ENCODE measurements at regions not wholly inside any gene's neighbourhood (a gene's known extent, or its start where the extent isn't known, plus 50 kb on each side); places are given as distances from the start of the nearest gene placed in this dataset.

DNA sequence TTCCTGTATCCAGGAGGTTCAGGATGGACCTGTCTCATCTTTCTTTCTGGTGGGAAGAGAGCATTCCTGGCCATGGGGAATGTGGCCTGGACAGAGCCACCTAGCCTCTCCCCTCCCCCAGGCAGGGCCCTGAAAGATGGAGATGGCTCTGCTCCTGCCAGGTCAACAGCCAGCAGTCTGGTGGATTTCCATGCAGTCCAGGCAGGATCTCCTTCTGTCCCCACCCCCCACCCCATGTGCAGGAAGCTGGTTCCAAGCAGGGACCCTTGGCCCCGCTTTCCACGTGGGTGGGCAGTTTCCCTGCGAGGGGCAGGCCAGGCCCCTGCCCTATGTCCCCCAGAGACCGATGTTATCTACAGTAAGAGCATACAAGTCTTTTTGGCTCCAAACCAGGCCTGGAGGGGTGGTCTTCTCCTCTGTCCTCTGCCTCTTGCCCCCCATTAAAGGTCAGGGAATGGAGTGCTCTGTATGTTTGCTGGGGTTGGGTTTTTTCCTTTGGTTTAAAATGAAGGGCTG, 240.5 kb downstream of the SEC14L1 start:
- DNase-seq = no peak

DNA sequence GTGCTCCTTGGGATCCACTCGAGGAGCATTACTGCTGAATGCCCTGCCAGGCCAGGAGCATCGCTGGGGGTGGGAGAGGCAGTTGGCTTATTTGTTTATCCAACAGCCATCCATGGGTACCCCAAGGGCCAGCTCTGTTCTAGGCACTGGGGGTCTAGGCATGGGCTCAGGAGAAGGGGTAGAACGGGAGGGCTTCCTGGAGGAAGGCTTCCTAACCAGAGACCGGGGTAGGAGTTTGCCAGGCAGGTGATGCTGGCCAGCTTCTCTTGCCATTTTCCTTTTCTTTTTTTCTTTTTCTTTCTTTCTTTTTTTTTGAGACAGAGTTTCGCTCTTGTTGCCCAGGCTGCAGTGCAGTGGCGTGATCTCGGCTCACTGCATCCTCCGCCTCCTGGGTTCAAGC, 241.0 kb downstream of the SEC14L1 start:
- no peak for DNase-seq

DNA sequence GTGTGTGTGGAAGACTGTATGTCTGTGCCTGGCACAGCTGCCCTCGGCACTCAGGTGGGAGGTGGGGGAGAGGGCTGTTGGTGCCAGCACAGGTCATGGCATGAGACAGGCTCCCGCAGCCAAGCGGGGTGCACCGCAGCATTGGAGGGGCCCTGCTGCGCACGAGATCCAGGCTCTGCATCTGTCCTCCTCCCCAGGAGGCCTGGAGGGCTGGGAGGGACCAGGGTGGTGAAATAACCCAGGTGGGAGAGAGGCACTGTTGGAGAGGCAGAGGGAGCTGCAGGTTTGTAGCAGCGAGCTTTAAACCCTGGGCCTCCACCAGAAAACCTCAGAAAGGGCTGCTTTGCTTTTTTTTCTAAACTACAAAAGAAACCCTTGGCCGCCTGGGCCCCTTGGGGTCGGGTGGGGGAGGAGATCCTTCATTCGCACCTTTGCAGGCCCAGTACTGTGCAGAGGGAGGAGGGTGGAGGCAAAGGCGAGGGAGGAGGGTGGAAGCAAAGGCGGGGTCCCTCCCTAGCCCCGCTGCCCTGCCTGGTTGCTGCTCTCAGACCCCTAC, 241.7 kb downstream of the SEC14L1 start:
- DNase-seq = no peak

DNA sequence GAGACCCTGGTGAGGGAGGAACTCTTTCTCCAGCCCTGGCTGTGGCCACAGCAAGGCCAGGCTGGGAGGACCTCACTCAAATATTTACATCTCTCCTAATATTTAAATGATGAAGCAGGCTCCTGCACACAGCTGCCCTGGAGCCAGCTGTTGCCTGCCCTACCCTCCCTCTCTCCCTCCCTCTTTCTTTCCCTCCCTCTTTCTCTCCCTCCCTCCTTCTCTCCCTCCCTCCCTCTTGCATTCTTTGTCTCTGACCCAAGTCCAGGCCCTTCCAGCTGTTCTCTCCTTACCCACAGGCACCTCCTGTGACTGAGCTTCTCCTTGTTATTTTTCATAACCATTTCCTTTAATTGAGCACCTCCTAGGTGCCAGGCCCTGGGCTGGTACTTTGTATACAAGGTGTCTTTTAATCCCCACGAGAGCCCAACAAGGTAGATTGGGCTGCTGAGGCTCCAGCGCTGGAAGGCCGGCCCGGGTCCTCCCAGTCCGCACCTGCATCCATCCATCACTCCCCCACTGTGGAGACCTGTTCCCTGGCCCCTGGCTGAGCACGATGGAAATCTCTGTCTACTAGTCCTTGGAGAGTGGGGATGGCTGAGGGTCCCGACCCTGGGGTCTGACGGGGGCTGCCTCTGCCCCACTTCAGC, 242.3 kb downstream of the SEC14L1 start:
- DNase-seq = no peak

DNA sequence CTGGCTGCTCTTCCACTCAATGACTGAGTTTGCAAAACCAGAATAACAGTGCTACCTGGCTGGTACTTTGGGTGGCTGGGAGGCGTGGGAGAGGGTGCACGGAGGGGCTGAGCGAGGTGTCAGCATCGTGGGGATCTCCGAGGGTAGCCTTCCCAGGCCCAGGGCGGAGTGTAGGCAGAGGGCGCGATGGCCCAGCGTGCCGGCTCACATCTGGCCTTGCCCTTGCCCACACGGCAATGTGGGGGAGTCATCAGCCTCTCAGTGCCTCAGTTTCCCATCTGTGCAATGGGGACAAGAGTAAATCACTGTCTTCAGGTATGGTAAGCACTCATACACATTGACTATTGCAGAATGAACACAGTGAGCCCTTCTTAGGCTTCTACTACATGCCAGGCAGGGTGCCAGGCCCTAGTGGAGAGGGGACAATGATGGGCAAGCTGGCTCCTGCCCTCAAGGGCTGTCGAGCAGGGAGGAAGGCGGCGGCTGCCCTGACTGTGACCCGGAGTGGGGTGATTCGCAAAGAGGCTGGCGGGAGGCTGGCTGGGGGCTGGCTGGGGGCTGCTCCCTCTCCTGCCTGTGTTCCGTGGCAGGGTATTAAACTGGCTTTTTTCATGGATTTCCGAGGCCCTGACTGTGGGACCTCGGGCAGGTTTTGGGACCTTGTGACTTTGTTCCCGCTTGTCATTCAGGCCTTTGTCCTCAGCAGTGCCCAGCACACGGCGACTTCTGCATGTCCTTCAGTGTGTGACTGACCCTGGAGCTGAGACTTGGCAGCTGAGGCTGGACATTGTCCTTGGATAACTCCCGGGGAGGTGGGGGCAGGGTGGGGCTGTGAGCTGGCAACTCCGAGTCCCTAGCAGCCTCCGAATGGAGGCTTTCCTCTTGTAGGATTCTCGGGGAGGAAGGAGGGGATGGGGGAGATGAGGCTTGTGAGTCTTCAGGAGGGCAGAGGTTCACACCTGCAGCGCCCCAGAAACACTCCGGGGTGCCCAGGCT, 243.1 kb downstream of the SEC14L1 start:
- no peak for DNase-seq

DNA sequence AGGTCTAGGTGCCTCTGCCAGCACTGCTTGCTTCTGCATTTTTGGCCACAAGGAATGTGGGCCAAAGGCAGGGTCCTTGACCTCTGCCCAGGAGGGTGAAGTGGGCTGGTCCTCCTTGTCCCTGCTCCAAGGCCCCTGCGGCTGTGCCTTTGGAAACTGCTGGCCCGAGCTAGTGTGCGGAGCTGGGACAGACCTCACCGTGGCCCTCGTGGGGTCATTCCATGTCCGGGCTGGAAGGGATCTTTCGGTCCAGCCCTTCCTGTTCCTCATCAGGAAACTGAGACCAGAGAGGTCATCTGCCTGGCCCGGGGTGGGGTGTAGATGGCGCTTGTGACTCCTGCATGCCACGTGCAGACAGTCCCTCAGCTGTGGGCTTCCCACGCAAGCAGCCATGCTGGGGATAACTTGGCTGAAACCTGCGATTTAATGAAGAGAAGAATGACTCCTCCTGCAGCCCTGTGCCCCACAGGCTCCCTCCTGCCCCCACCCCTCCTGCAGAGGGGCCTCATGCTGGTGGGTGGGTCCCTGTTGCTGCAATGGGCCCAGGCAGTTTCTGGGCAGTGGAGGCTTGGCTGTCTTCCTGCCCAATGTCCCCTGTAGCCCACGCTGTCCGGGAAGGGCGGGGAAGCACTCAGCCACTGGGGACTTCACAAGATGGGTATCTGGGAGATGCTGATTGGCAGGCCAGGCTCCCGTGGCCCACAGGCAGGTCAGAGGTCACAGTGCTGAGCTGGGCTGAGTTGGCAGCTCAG, 245.2 kb downstream of the SEC14L1 start:
- no peak for DNase-seq

DNA sequence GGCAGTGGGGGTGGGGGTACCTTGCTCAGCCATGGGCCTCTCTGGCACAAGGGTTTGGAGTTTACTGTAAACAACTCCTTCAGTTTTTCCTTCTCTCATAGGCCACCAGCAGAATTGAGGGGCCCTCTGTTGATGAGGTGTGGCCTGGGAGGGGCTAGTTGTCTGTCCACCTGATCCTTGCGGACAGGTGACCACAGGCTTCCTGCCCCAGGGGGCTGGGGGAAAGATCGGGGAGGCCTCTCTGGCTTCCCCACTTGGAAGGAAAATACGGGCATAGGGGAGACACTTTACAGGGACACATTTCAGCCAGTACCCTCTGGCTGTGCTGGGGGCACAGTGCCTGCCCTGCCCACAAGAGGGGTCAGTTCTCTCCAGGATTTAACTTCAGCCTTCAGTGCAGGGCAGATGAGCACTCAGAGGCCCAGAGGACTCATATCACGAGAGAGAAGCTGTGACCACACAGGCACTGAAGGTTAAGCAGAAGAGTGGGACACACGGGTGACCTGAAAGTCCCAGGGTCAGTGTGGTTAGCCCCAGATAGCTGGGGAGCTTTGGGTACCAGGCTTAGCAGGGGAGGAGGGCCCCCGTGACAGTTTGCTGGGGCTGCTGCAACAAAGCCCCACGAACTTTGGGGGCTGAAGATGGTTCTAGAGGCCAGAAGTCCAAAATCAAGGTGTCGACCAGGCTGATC, 245.9 kb downstream of the SEC14L1 start:
- no peak for DNase-seq

DNA sequence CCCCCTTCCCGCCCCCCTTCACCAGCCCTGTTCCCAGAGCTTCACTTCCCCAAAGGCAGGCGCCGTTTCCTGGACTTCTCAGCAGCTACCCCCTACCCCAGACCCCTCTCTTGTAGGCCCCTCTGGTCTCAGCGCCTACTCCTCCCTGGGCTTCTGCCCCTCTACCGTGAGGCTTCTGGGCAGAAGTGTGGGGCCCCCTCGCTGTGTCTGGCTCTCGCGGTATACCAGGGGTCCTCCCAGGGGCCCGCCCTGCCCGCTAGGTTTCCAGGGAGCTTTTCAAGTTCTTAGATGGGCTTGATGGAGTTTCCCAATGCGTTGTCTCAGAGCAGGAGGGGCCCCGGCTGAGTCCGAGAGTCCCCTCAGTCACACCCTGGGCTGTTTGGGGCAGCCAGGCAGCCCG, 247.1 kb downstream of the SEC14L1 start:
- no peak for DNase-seq

DNA sequence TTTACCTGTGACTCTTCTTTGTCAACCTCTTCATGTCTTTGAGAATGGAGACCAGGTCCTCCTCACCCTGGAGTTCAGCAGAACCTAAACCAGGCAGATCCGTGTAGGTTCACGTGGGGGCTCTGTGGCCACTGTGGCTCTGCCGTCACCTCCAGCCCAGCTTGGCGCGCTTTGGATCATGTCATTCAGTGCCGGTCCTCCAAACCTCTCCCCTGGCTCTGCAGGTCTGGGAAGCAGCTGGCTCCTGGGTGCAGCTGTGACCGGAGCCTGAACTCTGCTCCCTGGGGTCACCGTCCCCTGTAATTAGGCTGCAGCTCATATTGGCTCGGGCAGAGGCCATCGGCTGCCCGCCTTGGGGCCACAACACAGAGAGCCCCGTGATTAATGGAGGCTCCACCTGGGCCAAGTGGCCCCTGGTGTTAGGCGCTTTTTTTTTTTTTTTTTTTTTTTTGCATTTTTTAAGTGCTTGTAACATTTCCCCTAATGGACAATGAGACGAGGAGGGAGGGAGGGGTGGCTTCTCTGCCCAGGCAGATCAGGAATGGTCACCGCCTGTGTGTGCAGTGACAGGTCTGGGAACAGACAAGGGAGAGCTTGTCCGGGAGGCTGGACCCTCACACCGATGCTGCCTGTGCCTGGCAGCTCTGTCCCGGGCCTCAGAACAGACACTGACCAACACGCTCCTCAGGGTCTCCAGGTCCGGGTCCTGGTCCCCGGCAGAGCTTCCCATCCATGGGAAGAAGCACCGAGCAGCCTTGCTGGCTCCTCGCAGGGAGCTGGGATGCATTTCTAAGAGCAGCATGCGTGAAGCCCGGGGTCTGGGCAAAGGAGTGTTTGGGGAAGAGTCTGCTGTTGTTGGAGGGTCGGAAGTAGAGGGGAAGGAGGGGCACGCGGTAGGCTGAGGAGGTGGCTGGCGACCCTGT, 247.9 kb downstream of the SEC14L1 start:
- no peak for DNase-seq

DNA sequence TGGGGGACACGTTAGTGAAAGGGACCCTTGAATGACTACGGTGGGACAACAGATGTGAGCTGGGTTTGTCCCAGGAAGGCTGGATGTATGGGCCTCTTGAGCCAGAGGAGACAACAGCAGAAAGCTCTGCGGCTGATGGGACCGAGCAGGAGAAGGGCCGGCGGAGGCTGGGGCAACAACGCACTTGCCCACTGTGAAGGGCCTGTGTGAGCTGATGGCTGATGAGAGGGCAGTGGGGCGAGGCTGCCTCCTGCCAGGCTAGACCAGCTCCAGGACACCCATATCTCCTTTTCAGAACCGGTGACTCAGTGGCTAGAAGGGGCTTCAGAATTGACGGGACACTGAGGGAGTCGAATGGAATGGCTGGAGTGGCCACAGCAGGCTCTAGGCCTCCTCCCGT, 250.1 kb downstream of the SEC14L1 start:
- DNase-seq = no peak

DNA sequence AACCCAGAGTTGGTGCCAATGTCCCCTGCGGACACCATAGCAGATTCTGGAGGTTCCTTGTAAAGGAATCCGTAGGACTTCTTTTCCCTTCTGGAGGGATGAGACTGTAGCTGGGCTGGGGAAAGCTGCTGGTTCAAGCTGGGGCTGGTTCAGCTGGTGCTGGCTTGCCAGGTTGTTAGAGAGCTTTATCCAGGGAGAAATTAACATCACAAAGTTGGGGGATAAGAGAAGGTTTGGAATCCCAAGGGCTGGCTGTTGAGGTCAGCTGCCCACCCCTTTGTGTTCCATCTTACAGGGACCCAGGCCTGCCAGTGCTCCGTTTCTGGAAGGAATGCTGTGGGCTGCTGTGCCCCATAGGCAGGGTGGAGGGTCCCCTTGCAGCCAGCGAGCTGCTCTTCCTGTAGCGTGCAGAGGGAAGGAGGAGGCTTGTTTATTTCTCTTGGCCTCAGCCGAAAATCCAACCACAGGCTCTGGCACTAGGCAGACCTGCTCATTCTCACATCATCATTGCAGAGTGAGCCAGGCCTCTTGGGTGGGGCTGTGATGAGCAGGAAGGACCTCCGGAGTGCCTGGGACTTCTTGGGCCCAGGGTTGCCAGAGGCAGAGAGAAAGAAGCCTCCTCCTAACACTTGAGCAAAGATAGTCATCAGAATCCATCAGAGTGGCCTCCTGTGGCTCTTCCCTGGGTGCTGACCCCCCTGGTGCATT, 251.1 kb downstream of the SEC14L1 start:
- DNase-seq = no peak

DNA sequence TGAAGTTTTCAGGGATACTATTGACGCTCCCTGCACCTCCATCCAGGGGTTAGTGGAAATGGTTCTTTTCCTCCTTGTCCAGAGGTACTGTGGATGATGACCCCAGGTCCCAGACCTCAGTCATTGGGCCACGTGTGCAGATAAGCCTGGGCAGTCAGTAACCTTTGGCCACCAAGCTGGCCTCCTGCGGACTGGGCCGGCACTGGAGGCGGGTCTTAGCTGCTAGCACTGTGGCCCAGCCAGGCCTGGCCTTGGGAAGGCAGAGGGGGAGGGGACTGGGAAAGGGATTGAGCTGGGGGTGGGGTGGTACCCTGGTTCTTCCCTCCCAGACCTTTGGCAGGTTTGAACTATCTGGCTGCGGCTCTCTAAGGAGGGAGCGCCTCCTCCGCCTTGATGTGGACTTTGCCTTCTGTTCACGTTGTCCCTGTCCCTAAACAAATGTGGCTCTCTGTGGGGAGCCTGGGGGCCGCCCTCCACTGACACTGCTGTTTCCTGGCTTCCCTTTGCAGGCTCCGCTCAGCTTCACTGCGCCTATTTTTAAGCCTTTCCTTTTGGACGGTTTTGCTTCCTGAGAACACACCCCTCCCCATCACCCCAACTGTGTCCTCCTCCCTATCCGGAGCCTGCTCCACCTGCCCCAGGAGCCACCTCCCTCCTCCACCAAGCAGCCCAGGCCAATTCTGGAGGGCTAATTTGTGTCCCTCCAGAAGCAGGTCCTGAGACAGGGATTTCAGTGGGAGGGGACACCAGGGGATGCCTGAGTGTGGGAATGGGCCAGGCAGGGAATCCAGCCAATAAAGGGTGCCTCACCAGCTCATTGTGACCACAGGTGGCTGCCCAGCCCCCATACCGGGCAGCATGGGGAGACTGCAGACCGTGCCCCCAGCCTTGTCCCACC, 251.9 kb downstream of the SEC14L1 start:
- no peak for DNase-seq

DNA sequence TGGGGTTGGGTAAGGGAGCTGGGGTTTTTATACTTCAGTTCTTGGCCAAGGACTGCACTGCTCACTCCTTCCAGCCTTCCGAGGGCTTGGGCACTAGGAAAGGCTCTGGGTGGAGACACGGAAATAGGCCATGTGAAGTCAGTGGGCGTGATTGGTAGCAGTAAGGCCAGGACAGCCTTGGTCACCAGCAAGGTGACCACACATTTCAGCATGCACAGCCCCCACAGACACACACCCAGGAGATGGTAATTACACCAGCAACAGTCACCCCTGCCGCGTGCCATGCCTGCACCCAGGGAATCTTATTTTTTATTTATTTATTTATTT, 252.5 kb downstream of the SEC14L1 start:
- no peak for DNase-seq

DNA sequence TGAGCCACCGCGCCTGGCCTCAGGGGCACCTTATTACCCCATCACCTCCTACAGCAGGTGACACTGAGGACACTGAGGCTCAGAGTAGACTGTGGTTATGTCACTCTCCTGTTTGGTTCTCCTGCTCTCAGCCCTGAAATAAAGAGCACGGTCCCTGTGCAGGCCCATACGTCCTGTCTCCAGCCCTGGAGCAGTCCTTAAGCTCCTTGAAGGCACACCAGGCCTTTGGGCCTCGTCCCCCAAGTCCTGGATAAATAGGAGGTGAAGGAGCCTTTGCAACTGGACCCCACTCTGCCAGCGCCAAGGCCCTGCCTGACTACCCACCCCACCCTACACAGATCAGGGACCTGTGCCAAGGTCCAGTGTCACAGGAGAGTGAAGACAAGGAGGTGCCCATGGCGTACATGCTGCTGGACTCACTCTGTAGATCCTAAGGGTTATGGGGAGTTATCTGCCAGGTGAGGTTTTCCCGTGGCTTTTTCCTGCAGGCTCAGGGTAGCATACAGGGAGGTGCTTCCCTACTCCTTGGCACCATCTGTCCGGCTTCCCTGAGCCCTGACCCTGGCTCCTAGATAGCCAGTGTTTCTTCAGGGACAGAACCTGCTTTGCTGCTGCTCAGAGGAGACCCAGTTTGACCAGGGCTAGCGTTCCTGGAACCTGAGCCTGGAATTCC, 253.2 kb downstream of the SEC14L1 start:
- DNase-seq = no peak

DNA sequence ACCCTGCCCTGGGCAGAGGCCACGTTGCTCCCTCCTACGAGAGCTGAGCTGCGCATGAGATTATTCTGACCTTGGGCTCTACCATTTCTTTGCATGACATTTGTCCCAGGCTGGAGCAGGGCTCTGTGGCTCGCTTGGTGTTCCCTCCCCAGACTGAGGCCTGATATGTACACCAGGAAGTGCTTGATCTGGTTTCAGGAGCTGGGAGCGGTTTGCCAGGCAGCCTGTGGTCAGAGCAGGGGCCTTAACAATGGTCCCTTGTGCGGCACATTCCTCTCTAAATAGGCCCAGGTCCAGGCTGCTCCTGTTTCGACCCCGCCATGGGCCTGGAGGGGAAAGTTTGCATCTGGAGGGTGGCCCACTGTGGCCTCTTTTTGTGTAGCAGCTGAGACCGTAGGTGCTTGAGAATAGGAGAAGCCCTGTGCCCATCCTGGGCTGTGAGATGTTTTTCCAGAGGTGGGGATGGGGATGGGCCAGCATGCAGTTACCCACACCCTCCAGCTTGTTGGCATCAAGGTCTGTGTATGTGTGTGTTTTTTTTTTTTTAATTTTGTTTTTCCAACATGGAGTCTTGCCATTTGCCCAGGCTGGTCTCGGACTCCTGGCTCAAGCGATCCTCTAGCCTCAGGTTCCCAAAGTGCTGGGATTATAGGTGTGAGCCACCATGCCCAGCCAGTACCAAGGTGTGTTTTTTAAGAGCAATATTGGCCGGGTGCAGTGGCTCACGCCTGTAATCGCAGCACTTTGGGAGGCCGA, 253.9 kb downstream of the SEC14L1 start:
- no peak for DNase-seq

DNA sequence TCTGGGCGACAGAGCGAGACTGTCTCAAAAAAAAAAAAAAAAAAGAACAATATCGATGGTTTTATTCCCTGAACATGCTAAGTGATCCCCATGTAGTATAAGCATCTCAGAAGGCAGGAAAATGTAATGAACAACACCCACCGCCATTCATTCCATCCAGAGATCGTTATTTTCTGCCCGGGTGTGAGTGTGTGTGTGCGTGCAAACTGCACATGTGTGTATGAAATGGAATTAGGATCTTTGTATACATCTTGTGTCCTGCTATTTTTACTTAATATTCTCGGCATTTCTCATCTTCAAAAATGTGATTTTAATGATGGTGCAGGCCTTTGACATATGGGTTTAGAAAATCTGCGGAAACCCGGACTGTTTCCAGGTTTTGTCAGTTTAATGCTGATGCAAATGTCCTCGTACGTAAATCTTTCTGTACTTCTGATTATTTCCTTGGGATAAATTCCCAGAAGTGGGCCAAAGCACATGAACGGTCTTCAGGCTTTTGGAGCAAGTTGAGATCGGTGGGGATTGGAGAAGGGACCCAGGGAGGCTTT, 254.8 kb downstream of the SEC14L1 start:
- no peak for DNase-seq

DNA sequence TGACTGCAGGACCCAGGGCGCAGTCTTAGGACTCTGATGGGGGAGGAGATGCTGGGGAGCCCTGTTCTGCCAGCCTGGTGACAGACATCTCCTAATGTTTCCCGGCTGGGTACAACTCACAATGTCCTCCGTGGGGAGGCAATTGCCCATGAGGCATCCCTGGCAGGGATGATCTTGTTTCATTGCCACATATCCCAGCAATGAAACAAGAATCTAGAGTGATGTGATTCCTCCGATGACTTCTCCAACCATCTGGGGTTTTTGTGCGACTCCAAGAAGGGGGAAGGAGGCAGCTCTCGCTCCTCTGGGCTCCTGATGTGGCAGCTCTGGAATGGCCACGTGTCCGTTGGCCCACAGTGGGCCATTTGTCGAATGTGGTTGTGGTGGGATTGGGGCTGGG, 255.8 kb downstream of the SEC14L1 start:
- no peak for DNase-seq

DNA sequence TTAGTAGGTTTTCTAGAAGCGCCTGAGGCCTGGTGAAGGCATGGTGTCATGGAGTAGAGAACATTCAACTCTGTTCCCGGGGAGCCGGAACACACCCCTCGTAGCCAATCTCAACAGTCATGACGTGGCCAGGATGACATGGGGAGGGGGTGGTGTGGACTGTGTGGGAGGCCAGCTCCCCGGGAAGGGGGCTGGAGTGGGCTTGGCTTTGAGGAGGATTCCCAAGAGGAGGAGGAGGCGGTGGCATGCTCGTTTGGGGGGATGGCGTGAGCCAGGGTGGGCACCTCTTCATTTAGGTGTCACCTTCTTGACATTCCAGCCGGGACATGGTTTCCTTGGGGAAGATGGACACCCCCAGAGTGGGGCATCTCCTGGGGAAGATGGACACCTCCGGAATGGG, 257.5 kb downstream of the SEC14L1 start:
- no peak for DNase-seq

Measured in NCI-H524 (cell line).